Body of pancreas (tissue), 4 donors: ENCODE measurements at regions not wholly inside any gene's neighbourhood (a gene's known extent, or its start where the extent isn't known, plus 50 kb on each side); places are given as distances from the start of the nearest gene placed in this dataset.

Experiments
- POLR2A ChIP-seq, 3 donors: fragments of 450-650 bp; IDR thresholded peaks; one replicate each; pipeline ENCODE4 v1.6.1; 2016; ENCODE audit warnings: antibody characterized with exemption in 3 of 3, mild to moderate bottlenecking in 2 of 3
- TF ChIP-seq, protein P1 (sequence below), 7 experiments: fragments of 450-650 bp in 4 of 7; fragments of 200-600 bp in 3 of 7; sonication (generic) in 3 of 7; IDR thresholded peaks; one replicate each; pipeline ENCODE4 v1.5.1; 2016 to 2019; ENCODE audit warnings: antibody characterized with exemption in 7 of 7

DNA sequence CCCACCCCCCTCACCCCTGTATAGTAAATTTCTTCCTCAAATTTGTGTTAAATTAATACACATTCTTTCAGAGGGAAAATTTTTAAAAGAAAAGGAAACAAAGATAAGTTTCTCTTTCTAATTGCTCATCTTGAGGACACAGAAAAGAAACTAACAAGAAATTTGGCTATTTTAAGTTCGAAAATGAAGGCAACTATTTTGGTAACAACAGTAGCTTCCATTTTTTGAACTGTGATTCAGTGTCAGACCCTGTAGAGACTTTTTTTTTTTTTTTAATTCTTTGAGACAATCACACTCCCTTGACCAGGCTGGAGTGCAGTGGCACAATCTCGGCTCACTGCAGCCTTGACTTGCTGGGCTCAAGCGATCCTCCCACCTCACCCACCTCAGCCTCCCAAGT lies 194.9 kb downstream of the SS18 start:
- TF ChIP-seq, protein P1, sequence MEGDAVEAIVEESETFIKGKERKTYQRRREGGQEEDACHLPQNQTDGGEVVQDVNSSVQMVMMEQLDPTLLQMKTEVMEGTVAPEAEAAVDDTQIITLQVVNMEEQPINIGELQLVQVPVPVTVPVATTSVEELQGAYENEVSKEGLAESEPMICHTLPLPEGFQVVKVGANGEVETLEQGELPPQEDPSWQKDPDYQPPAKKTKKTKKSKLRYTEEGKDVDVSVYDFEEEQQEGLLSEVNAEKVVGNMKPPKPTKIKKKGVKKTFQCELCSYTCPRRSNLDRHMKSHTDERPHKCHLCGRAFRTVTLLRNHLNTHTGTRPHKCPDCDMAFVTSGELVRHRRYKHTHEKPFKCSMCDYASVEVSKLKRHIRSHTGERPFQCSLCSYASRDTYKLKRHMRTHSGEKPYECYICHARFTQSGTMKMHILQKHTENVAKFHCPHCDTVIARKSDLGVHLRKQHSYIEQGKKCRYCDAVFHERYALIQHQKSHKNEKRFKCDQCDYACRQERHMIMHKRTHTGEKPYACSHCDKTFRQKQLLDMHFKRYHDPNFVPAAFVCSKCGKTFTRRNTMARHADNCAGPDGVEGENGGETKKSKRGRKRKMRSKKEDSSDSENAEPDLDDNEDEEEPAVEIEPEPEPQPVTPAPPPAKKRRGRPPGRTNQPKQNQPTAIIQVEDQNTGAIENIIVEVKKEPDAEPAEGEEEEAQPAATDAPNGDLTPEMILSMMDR (IDR thresholded peaks at IDR 0.05), result no peak
- TF ChIP-seq POLR2A (IDR thresholded peaks at IDR 0.05), result no peak
